B cell (primary cell): ENCODE measurements at regions not wholly inside any gene's neighbourhood (a gene's known extent, or its start where the extent isn't known, plus 50 kb on each side); places are given as distances from the start of the nearest gene placed in this dataset.

ENCODE experiments used
- CTCF ChIP-seq: fragments of 200-600 bp; IDR thresholded peaks from one replicate; pipeline ENCODE4 v1.8.0; 2022; ENCODE audit warnings: antibody characterized with exemption, mild to moderate bottlenecking
- EZH2 ChIP-seq: IDR thresholded peaks from 2 replicates; pipeline ENCODE4 v1.6.1; 2012; ENCODE audit warnings: borderline replicate concordance, low read depth, mild to moderate bottlenecking, moderate library complexity, low read length; ENCODE audit not compliant: insufficient read depth, poor library complexity, severe bottlenecking

- no peak for TF ChIP-seq CTCF
- TF ChIP-seq EZH2 = no peak
These were observed 166.6 kb downstream of the NXPE2 start for GRCh38 chr11:114844896-114845295.
